Tibial nerve (tissue), 4 donors: ENCODE measurements at regions not wholly inside any gene's neighbourhood (a gene's known extent, or its start where the extent isn't known, plus 50 kb on each side); places are given as distances from the start of the nearest gene placed in this dataset.
A peak's percentile ranks its signal among the peaks of the same experiment; 100 is the strongest.

Source experiments
- DNase-seq, 2 donors: peaks; one replicate each; pipeline ENCODE4 v3.0.0-alpha.2; 2019; ENCODE audit warnings: low spot score in 2 of 2
- H3K27ac ChIP-seq, 4 donors: fragments of 200-600 bp; sonication (generic) in 3 of 4; one replicate each; pipeline ENCODE4 v1.5.1; 2017 to 2019; ENCODE audit warnings: mild to moderate bottlenecking in 1 of 4
- H3K27me3 ChIP-seq, 2 donors: fragments of 200-600 bp; sonication (generic) in 1 of 2; one replicate each; pipeline versions ENCODE4 v1.5.1 to v1.6.0; 2017 to 2019
- H3K36me3 ChIP-seq, 3 donors: fragments of 200-600 bp; sonication (generic); one replicate each; pipeline ENCODE4 v1.5.1; 2018 to 2019
- H3K4me1 ChIP-seq, 4 donors: fragments of 200-600 bp; sonication (generic) in 3 of 4; one replicate each; pipeline ENCODE4 v1.5.1; 2017 to 2019
- H3K4me3 ChIP-seq, 4 donors: fragments of 200-600 bp; sonication (generic) in 3 of 4; one replicate each; pipeline ENCODE4 v1.5.1; 2017 to 2019; ENCODE audit warnings: mild to moderate bottlenecking in 1 of 4, moderate library complexity in 1 of 4
- H3K9me3 ChIP-seq, 4 donors: fragments of 200-600 bp; sonication (generic) in 3 of 4; one replicate each; pipeline ENCODE4 v1.5.1; 2017 to 2019
- EP300 ChIP-seq, 2 donors: sonication (generic); formaldehyde crosslinking; IDR thresholded peaks; one replicate each; pipeline ENCODE4 v1.6.1; 2017; ENCODE audit warnings: antibody characterized with exemption in 2 of 2, mild to moderate bottlenecking in 1 of 2
- POLR2A ChIP-seq, 2 donors: fragments of 450-650 bp; IDR thresholded peaks; one replicate each; pipeline ENCODE4 v1.6.1; 2017; ENCODE audit warnings: antibody characterized with exemption in 2 of 2, mild to moderate bottlenecking in 2 of 2, moderate library complexity in 2 of 2
- WGBS, 2 donors: methylation state at CpG; one replicate each; pipeline ENCODE4 v1.1.5; 2018; 5-methylcytosine and 5-hydroxymethylcytosine counted together
- TF ChIP-seq, protein P1 (sequence below), 5 experiments: fragments of 200-600 bp in 3 of 5; fragments of 450-650 bp in 2 of 5; sonication (generic) in 3 of 5; IDR thresholded peaks; one replicate each; pipeline ENCODE4 v1.5.1; 2016 to 2019; ENCODE audit warnings: antibody characterized with exemption in 5 of 5, mild to moderate bottlenecking in 3 of 5, moderate library complexity in 2 of 5

DNA sequence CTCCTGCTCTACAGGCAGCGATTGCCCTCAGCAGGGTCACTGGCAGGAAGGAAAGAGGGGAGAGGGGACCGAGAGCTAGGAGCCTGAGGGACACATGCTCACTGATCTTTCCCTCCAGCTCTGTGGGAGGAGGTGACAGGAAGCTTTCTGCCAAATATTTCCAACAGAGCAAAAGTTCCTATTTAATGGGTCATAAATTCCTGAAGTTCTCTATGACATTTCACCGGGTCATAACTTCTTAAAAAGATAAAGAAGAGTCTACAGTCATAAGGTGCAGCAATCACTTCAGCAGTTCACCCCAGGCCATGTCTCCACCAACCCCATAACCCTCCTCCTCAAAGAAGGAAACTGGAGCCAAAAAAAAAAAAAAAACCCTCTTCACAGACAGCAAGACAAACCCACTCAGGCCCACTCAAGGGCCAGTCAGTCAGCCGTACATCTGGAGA lies 481.1 kb downstream of the NR2F1-AS1 start:
- 50 to 59% methylated on average over 4 of the region's 4 CpGs for WGBS, 2 donors

DNA sequence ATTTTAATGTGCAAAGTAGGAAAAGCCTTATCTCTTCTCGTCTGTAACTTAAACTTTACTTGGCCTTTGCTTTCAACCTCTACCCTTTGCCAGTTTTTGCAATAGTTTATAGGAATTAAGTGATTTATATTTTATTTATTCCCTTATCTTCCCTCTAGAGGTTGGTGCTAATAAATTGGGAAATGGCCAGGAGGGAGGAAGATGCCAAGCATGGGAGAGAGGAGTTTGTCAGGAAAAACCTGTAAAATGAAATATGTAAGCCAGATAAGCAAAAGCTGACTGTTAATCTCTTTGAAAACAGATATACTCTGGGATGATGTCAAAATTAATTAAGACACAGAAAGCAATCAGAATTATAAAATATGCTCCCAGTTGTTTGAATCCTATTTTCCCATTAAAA lies 484.5 kb downstream of the NR2F1-AS1 start:
- H3K27me3 ChIP-seq = no peaks in the 10 kb centered on the region
- TF ChIP-seq, protein P1, sequence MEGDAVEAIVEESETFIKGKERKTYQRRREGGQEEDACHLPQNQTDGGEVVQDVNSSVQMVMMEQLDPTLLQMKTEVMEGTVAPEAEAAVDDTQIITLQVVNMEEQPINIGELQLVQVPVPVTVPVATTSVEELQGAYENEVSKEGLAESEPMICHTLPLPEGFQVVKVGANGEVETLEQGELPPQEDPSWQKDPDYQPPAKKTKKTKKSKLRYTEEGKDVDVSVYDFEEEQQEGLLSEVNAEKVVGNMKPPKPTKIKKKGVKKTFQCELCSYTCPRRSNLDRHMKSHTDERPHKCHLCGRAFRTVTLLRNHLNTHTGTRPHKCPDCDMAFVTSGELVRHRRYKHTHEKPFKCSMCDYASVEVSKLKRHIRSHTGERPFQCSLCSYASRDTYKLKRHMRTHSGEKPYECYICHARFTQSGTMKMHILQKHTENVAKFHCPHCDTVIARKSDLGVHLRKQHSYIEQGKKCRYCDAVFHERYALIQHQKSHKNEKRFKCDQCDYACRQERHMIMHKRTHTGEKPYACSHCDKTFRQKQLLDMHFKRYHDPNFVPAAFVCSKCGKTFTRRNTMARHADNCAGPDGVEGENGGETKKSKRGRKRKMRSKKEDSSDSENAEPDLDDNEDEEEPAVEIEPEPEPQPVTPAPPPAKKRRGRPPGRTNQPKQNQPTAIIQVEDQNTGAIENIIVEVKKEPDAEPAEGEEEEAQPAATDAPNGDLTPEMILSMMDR (IDR thresholded peaks at IDR 0.05) = no peak
- TF ChIP-seq POLR2A (IDR thresholded peaks at IDR 0.05) (no peak), EP300 (IDR thresholded peaks at IDR 0.05) (no peak)
- H3K36me3 ChIP-seq = no peaks in the 10 kb centered on the region
- DNase-seq = no peak
- 75 to 82% methylated on average over 1 of the region's 1 CpG for WGBS, 2 donors
- peaks cover 0 to 5% (median 0%) of the 10 kb centered on the region in 4 donors for H3K9me3 ChIP-seq
- no peaks in the 10 kb centered on the region for H3K4me1 ChIP-seq
- no peak overlapping the region for H3K27ac ChIP-seq
- no peak overlapping the region for H3K4me3 ChIP-seq

More for the DNA sequence above, 481.1 kb downstream of the NR2F1-AS1 start:
- DNase-seq = no peak
- H3K9me3 ChIP-seq = peaks cover 0 to 5% (median 0%) of the 10 kb centered on the region in 4 donors
- no peaks in the 10 kb centered on the region for H3K27me3 ChIP-seq
- H3K36me3 ChIP-seq = no peaks in the 10 kb centered on the region
- no peak overlapping the region for H3K4me3 ChIP-seq
- no peak overlapping the region for H3K27ac ChIP-seq
- no peaks in the 10 kb centered on the region for H3K4me1 ChIP-seq
- TF ChIP-seq, protein P1 (IDR thresholded peaks at IDR 0.05) = no peak
- no peak for TF ChIP-seq POLR2A (IDR thresholded peaks at IDR 0.05)
- TF ChIP-seq EP300 (IDR thresholded peaks at IDR 0.05) = no peak

DNA sequence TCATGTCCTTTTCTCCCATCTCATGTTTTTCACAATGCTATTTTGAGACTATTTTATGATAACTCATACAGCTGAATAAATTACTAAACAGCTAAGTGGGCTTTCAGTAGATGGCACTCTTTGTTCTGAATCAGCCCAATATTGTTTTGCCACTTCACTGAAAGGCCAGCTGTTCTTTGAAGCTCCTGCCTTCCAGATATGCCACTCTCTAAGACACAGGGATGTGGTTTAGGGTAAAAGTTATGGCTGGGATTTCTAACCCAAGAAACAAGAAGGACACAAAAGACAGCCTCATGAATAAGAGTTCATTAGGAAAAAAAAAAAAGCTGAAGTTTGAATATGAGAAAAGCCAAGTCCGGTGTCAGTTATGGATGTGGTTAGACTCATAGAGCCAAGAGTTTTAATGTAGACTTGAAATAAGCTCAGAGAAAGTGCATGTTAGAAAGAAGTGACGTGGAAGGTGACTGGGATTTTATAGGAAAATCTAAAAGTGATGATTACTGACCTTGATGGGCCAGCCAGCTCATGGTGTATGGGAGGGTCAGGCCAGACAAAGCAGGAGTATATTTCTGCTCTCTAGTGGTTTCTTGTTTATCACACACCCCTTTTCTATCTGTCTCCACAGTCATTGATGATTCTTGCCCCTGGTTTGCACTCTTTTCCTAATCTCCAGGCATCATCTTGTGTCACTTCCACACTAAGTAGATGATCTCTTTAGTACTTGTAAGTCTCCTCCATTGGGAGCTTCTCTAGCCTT lies 488.5 kb downstream of the NR2F1-AS1 start:
- Histone ChIP-seq H3K4me3 (no peak overlapping the region), H3K36me3 (no peaks in the 10 kb centered on the region), H3K9me3 (no peaks in the 10 kb centered on the region), H3K4me1 (peaks cover 0 to 11% (median 0%) of the 10 kb centered on the region in 4 donors), H3K27ac (peak overlapping the region in 1 of 4 donors; percentile 5), H3K27me3 (no peaks in the 10 kb centered on the region)
- 70 to 71% methylated on average over 2 of the region's 2 CpGs for WGBS, 2 donors
- no peak for DNase-seq
- TF ChIP-seq, protein P1 (IDR thresholded peaks at IDR 0.05) = peak in 3 of 5 experiments; percentile 20 to 34 (median 32)
- TF ChIP-seq EP300 (IDR thresholded peaks at IDR 0.05) (no peak), POLR2A (IDR thresholded peaks at IDR 0.05) (no peak)

DNA sequence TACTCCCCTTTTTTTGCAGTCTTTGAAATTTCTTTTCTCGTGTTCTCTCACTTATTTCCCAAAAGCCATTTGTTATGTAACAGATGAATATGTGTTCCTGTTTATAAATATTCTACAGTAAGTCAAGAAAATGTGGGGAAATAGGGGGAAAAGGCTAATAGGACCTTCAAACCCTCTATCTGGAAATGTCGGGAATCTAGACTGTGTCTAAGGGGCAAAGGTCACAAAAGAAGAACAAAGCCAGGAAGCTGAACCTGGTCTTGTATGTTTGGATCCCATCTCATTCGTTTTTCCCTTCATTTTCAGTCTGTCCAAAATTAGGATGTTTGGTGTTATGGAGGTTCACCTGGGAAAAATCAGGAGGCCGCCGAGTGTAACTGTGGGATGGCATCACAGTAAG lies 490.3 kb downstream of the NR2F1-AS1 start:
- H3K9me3 ChIP-seq = no peaks in the 10 kb centered on the region
- TF ChIP-seq POLR2A (IDR thresholded peaks at IDR 0.05) = no peak
- no peak for TF ChIP-seq EP300 (IDR thresholded peaks at IDR 0.05)
- TF ChIP-seq, protein P1 (IDR thresholded peaks at IDR 0.05) = no peak
- no peaks in the 10 kb centered on the region for H3K36me3 ChIP-seq
- H3K4me3 ChIP-seq = no peak overlapping the region
- H3K27me3 ChIP-seq = no peaks in the 10 kb centered on the region
- peaks cover 0 to 11% (median 0%) of the 10 kb centered on the region in 4 donors for H3K4me1 ChIP-seq
- 73 to 77% methylated on average over 5 of the region's 5 CpGs for WGBS, 2 donors
- H3K27ac ChIP-seq = no peak overlapping the region
- DNase-seq = no peak

DNA sequence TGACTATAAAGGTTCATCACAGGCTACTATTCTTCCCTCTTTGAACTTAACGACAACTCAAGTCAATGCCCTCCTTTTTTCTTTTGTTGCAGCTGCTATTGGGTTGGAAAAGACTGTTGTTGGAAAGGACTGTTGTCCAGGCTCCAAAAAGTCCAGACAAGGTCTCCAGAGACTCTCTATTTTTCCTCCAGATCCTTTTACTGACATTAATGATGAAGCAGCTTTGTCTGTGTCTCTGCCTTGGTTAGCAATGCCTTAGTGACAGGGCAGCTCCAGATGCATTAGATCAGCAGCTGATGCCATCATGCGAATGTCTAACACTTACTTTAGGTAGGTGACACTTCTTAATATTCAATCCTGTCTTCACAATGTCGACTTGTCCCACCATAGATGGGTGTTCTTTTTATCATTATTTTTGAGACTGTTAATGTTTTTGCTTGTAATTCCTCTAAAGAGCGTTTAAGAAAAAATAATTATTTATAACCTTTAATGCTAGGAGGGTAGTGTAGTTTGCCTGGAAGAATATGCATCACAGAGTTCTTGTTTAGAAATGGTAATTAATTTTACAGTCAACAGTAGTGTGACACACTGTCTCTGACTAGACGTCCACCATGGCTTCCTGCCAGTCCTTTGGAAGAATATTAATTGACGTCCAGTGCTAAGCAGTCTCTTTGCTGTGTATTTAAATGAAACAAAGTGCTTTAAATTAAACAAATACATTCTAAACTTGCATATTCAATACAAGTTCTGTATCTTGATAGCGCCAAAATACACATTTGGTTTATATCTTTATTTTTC lies 492.2 kb downstream of the NR2F1-AS1 start:
- no peaks in the 10 kb centered on the region for H3K36me3 ChIP-seq
- H3K4me3 ChIP-seq = no peak overlapping the region
- no peaks in the 10 kb centered on the region for H3K27me3 ChIP-seq
- peak overlapping the region in 1 of 4 donors; percentile 7 for H3K27ac ChIP-seq
- no peak for DNase-seq
- WGBS, 2 donors = 51 to 54% methylated on average over 7 of the region's 7 CpGs
- no peaks in the 10 kb centered on the region for H3K9me3 ChIP-seq
- TF ChIP-seq EP300 (IDR thresholded peaks at IDR 0.05) (no peak), POLR2A (IDR thresholded peaks at IDR 0.05) (no peak)
- TF ChIP-seq, protein P1 (IDR thresholded peaks at IDR 0.05) = no peak
- H3K4me1 ChIP-seq = peaks cover 0 to 11% (median 0%) of the 10 kb centered on the region in 4 donors
